ENCODE measurements at regions not wholly inside any gene's neighbourhood (a gene's known extent, or its start where the extent isn't known, plus 50 kb on each side); places are given as distances from the start of the nearest gene placed in this dataset.

GRCh38 chr5:44659334-44659733 is 149.4 kb upstream of the MRPS30 start:
- no peak for DNase-seq

- no peak for DNase-seq
Measured at GRCh38 chr5:44652674-44653073, 156.1 kb upstream of the MRPS30 start.

GRCh38 chr5:44646016-44646415 is 162.7 kb upstream of the MRPS30 start:
- DNase-seq: peak; percentile 35

GRCh38 chr5:44645502-44645901 is 163.2 kb upstream of the MRPS30 start:
- no peak for DNase-seq

GRCh38 chr5:44644628-44645027 is 164.1 kb upstream of the MRPS30 start:
- DNase-seq: no peak

GRCh38 chr5:44641820-44642219 is 166.9 kb upstream of the MRPS30 start:
- no peak for DNase-seq

- no peak for DNase-seq
Measured at GRCh38 chr5:44640945-44641456, 167.7 kb upstream of the MRPS30 start.

- DNase-seq: no peak
Measured at GRCh38 chr5:44637916-44638869, 170.6 kb upstream of the MRPS30 start.

- no peak for DNase-seq
Measured at GRCh38 chr5:44632344-44632743, 176.4 kb upstream of the MRPS30 start.

- DNase-seq: no peak
Measured at GRCh38 chr5:44626846-44627245, 181.9 kb upstream of the MRPS30 start.

GRCh38 chr5:44622331-44622730 is 186.4 kb upstream of the MRPS30 start:
- no peak for DNase-seq

- DNase-seq: no peak
Measured at GRCh38 chr5:44619875-44620610, 188.7 kb upstream of the MRPS30 start.

- no peak for DNase-seq
Measured at GRCh38 chr5:44614845-44615244, 193.9 kb upstream of the MRPS30 start.

GRCh38 chr5:44613936-44614335 is 194.8 kb upstream of the MRPS30 start:
- no peak for DNase-seq

- DNase-seq: no peak
Measured at GRCh38 chr5:44605926-44606325, 202.8 kb upstream of the MRPS30 start.

- DNase-seq: peak; percentile 8
Measured at GRCh38 chr5:44603496-44604272, 205.1 kb upstream of the MRPS30 start.

- DNase-seq: no peak
Measured at GRCh38 chr5:44574678-44575077, 185.5 kb upstream of the FGF10 start.

GRCh38 chr5:44568519-44568918 is 179.3 kb upstream of the FGF10 start:
- no peak for DNase-seq

- no peak for DNase-seq
Measured at GRCh38 chr5:44565902-44566301, 176.7 kb upstream of the FGF10 start.

GRCh38 chr5:44565360-44565759 is 176.1 kb upstream of the FGF10 start:
- DNase-seq: no peak

- no peak for DNase-seq
Measured at GRCh38 chr5:44546286-44546685, 157.1 kb upstream of the FGF10 start.

GRCh38 chr5:44543511-44543910 is 154.3 kb upstream of the FGF10 start:
- no peak for DNase-seq

- no peak for DNase-seq
Measured at GRCh38 chr5:44542470-44542869, 153.2 kb upstream of the FGF10 start.
